HCT116 (cell line): ENCODE measurements at regions not wholly inside any gene's neighbourhood (a gene's known extent, or its start where the extent isn't known, plus 50 kb on each side); places are given as distances from the start of the nearest gene placed in this dataset.

ENCODE experiments used
- ATAC-seq: fragments of 200-7000 bp; cut with Tn5 transposase; 2 replicates; pipeline ENCODE4 v1.9.1; 2020; ENCODE audit warnings: mild to moderate bottlenecking, moderate library complexity
- BruUV-seq: library from RNA; stranded (reverse); fragments of 400-500 nt; replicated peaks from 2 replicates; lab custom pipeline; 2021; lab: Mats Ljungman, UMichigan
- CTCF ChIA-PET: fragments of 300-600 bp; sonication (Branson Sonifier 250); formaldehyde crosslinking; loops from one replicate; lab custom pipeline; 2021; ENCODE audit warnings: antibody characterized with exemption; lab: Charles Lee
- POLR2A ChIA-PET: fragments of 300-600, 350-600 bp; sonication (Branson Sonifier 250); formaldehyde crosslinking; loops from one replicate; lab custom pipeline; 2021; ENCODE audit warnings: antibody characterized with exemption; lab: Charles Lee
- RAD21 ChIA-PET, 2 experiments: fragments of 300-600 bp; sonication (Branson Sonifier 250); formaldehyde crosslinking; loops; one replicate each; lab custom pipeline; 2023; ENCODE audit warnings: low total read pairs in 2 of 2; ENCODE audit not compliant: uncharacterized antibody in 2 of 2, unreplicated experiment in 2 of 2, low non-redundant PET in 1 of 2; lab: Charles Lee
- DNase-seq: peaks from one replicate; pipeline ENCODE4 v3.0.0-alpha.2; 2010; ENCODE audit warnings: low read depth, low spot score
- H2AFZ ChIP-seq: fragments of 200-600 bp; shearing (Covaris generic), sonication (generic); 2 replicates; pipeline ENCODE4 v1.6.1; 2017; ENCODE audit warnings: low read depth, mixed run types, mixed read lengths, antibody characterized with exemption, low read length; ENCODE audit not compliant: poor library complexity, severe bottlenecking
- H3K27ac ChIP-seq: 2 replicates; pipeline ENCODE4 v1.5.1; 2012; ENCODE audit warnings: low read depth, low read length
- H3K27me3 ChIP-seq: fragments of 200-600 bp; sonication (generic); 2 replicates; pipeline ENCODE4 v1.6.1; 2016; ENCODE audit warnings: mixed run types, low read length, mixed read lengths; ENCODE audit not compliant: insufficient read depth
- H3K36me3 ChIP-seq, 2 experiments: fragments of 200-500 bp in 1 of 2; fragments of 200-600 bp in 1 of 2; sonication (Bioruptor generic) in 1 of 2; sonication (generic) in 1 of 2; 2 replicates each; pipeline versions ENCODE4 v1.5.1 to v1.6.1; 2014 to 2016; ENCODE audit warnings: low read length in 2 of 2, inconsistent platforms in 1 of 2, mixed read lengths in 1 of 2, mixed run types in 1 of 2; ENCODE audit not compliant: insufficient read depth in 2 of 2, control insufficient read depth in 1 of 2
- H3K4me1 ChIP-seq, 2 experiments: fragments of 200-600 bp in 1 of 2; sonication (generic) in 1 of 2; 2 replicates each; pipeline versions ENCODE4 v1.5.1 to v1.6.1; 2012 to 2017; ENCODE audit warnings: low read length in 2 of 2, inconsistent platforms in 1 of 2, mild to moderate bottlenecking in 1 of 2, mixed read lengths in 1 of 2, mixed run types in 1 of 2, moderate library complexity in 1 of 2; ENCODE audit not compliant: insufficient read depth in 2 of 2, control insufficient read depth in 1 of 2
- H3K4me2 ChIP-seq: fragments of 200-600 bp; sonication (generic); 2 replicates; pipeline ENCODE4 v1.6.1; 2017; ENCODE audit warnings: mixed run types, low read length, mixed read lengths
- H3K4me3 ChIP-seq, 2 experiments: fragments of 200-600 bp in 1 of 2; sonication (generic) in 1 of 2; replicated peaks in 1 of 2; 2 replicates each; pipeline ENCODE4 v1.5.1; 2011 to 2016; ENCODE audit warnings: low read length in 2 of 2, control low read depth in 1 of 2, low read depth in 1 of 2, mild to moderate bottlenecking in 1 of 2, mixed read lengths in 1 of 2, mixed run types in 1 of 2
- H3K79me2 ChIP-seq: fragments of 200-600 bp; sonication (generic); 2 replicates; pipeline ENCODE4 v1.6.1; 2017; ENCODE audit warnings: mild to moderate bottlenecking, mixed run types, low read length, moderate library complexity, mixed read lengths; ENCODE audit not compliant: insufficient read depth
- H3K9ac ChIP-seq: fragments of 200-600 bp; sonication (generic); 2 replicates; pipeline ENCODE4 v1.6.1; 2016; ENCODE audit warnings: low read length, mixed read lengths
- H3K9me2 ChIP-seq: fragments of 200-600 bp; sonication (generic), shearing (Covaris generic); 2 replicates; pipeline ENCODE4 v1.6.1; 2017; ENCODE audit warnings: mixed run types, mild to moderate bottlenecking, moderate library complexity; ENCODE audit not compliant: insufficient read depth
- H3K9me3 ChIP-seq, 2 experiments: fragments of 200-500 bp in 1 of 2; fragments of 200-600 bp in 1 of 2; sonication (Bioruptor generic) in 1 of 2; sonication (generic) in 1 of 2; 2 replicates each; pipeline ENCODE4 v1.6.1; 2014 to 2017; ENCODE audit warnings: low read length in 2 of 2, mixed read lengths in 2 of 2, inconsistent platforms in 1 of 2, low read depth in 1 of 2, mild to moderate bottlenecking in 1 of 2, mixed run types in 1 of 2, moderate library complexity in 1 of 2; ENCODE audit not compliant: control insufficient read depth in 1 of 2, insufficient read depth in 1 of 2
- H4K20me1 ChIP-seq: fragments of 200-600 bp; sonication (generic), shearing (Covaris generic); 2 replicates; pipeline ENCODE4 v1.6.1; 2017; ENCODE audit warnings: mixed run types, mild to moderate bottlenecking, moderate library complexity; ENCODE audit not compliant: insufficient read depth
- CTCF ChIP-seq, 3 experiments: fragments of 200-600 bp in 1 of 3; sonication (generic) in 1 of 3; IDR thresholded peaks in 2 of 3; conservative IDR thresholded peaks in 1 of 3; 2 replicates each; pipeline ENCODE4 v1.5.1; 2012 to 2017; ENCODE audit warnings: low read depth in 2 of 3, low read length in 2 of 3, antibody characterized with exemption in 1 of 3, borderline replicate concordance in 1 of 3, control low read depth in 1 of 3, mild to moderate bottlenecking in 1 of 3, mixed read lengths in 1 of 3, mixed run types in 1 of 3, moderate library complexity in 1 of 3; ENCODE audit not compliant: insufficient read depth in 1 of 3
- ELF1 ChIP-seq: IDR thresholded peaks from 2 replicates; pipeline ENCODE4 v1.6.1; 2012; ENCODE audit warnings: low read depth, borderline replicate concordance
- MAX ChIP-seq: IDR thresholded peaks from 2 replicates; pipeline ENCODE4 v1.6.1; 2012
- POLR2AphosphoS5 ChIP-seq: IDR thresholded peaks from 2 replicates; pipeline ENCODE4 v1.6.1; 2011; ENCODE audit warnings: mild to moderate bottlenecking, low read depth, low read length, moderate library complexity
- TCF7L2 ChIP-seq: IDR thresholded peaks from 2 replicates; pipeline ENCODE4 v1.7.0; 2011; ENCODE audit warnings: borderline replicate concordance, inconsistent platforms; ENCODE audit not compliant: insufficient read depth, insufficient read length; ENCODE audit errors: extremely low read depth
- YY1 ChIP-seq: IDR thresholded peaks from 2 replicates; pipeline ENCODE4 v1.6.1; 2011; ENCODE audit warnings: low read length, low read depth, moderate library complexity, mild to moderate bottlenecking; ENCODE audit not compliant: insufficient replicate concordance; ENCODE audit errors: extremely low read depth
- intact Hi-C: fragments of 100-400 bp; cut with micrococcal nuclease; formaldehyde crosslinking; loops from 2 replicates; pipeline ENCODE4 v1.10.0; 2022

GRCh38 chr9:85402551-85402950, 339.2 kb downstream of the AGTPBP1 start (continued):
- TF ChIP-seq TCF7L2 (no peak), YY1 (no peak), CTCF (IDR thresholded peaks at IDR 0.05 in 2 of 3, conservative IDR thresholded peaks at IDR 0.05 in 1 of 3; ENCODE audit: borderline replicate concordance in 1 of 3, insufficient read depth in 1 of 3, low read depth in 2 of 3, low read length in 2 of 3) (no peak)

GRCh38 chr9:85401998-85402397, 339.8 kb downstream of the AGTPBP1 start:
- TF ChIP-seq MAX = no peak
- no peak for TF ChIP-seq POLR2AphosphoS5
- TF ChIP-seq ELF1 = no peak

More at GRCh38 chr9:85401998-85402397, 339.8 kb downstream of the AGTPBP1 start:
- intact Hi-C loops = no loop called here
- ChIA-PET POLR2A (no interaction called here), RAD21 (no interaction called here), CTCF (no interaction called here)
- H3K27ac ChIP-seq = no peak overlapping the region
- BruUV-seq = no TSS peak
- H3K4me1 ChIP-seq = peaks cover 0 to 7% of the 10 kb centered on the region in 2 experiments; a peak in 1 of 4 replicates
- H3K4me2 ChIP-seq = no peak overlapping the region
- DNase-seq = no peak
- no peaks in the 10 kb centered on the region for H4K20me1 ChIP-seq
- no peak overlapping the region for H3K4me3 ChIP-seq
- H3K36me3 ChIP-seq = no peaks in the 10 kb centered on the region
- H3K27me3 ChIP-seq = peaks cover 29% of the 10 kb centered on the region
- no peak overlapping the region for H2AFZ ChIP-seq
- no peaks in the 10 kb centered on the region for H3K9me3 ChIP-seq
- H3K79me2 ChIP-seq = no peaks in the 10 kb centered on the region
- H3K9ac ChIP-seq = no peak overlapping the region
- H3K9me2 ChIP-seq = no peaks in the 10 kb centered on the region
- no peak for ATAC-seq
